ENCODE measurements at regions not wholly inside any gene's neighbourhood (a gene's known extent, or its start where the extent isn't known, plus 50 kb on each side); places are given as distances from the start of the nearest gene placed in this dataset.

- Histone ChIP-seq H3K56ac (ENCODE audit: extremely low read depth, insufficient read depth, low read length) (no peak overlapping the region), H4K20me1 (ENCODE audit: insufficient read depth, low read length) (no peaks in the 10 kb centered on the region), H3K4me1 (ENCODE audit: control insufficient read depth, insufficient read depth, low read length) (peaks cover 3% of the 10 kb centered on the region; the same call in 1 of the 2 replicates), H3K36me3 (ENCODE audit: control insufficient read depth, insufficient read depth, low read length) (peaks cover 7% of the 10 kb centered on the region), H2BK5ac (ENCODE audit: low read depth, low read length, poor library complexity, severe bottlenecking) (no peak overlapping the region), H2AK5ac (ENCODE audit: low read depth, low read length) (no peak overlapping the region), H3K27me3 (ENCODE audit: control insufficient read depth, insufficient read depth, low read length) (no peaks in the 10 kb centered on the region), H3K4me3 (ENCODE audit: insufficient read depth, low read depth, low read length) (no peak overlapping the region), H3K27ac (ENCODE audit: insufficient read depth, low read length) (no peak overlapping the region), H2BK20ac (ENCODE audit: low read depth, low read length) (no peak overlapping the region), H3K23ac (ENCODE audit: low read depth, low read length) (no peak overlapping the region), H3K9me1 (ENCODE audit: insufficient read depth, low read length) (no peaks in the 10 kb centered on the region), H2AFZ (replicated peaks; ENCODE audit: low read length, poor library complexity) (no peak overlapping the region), H4K5ac (ENCODE audit: low read depth, low read length) (no peak overlapping the region), H3K18ac (ENCODE audit: low read depth, low read length) (no peak overlapping the region), H2BK15ac (ENCODE audit: low read depth, low read length) (no peak overlapping the region), H4K91ac (ENCODE audit: insufficient read depth, low read depth, low read length) (no peak overlapping the region), H3K9me3 (ENCODE audit: control insufficient read depth, insufficient read depth, low read length) (peaks cover 2% of the 10 kb centered on the region; the same call in 1 of the 2 replicates), H2AK9ac (replicated peaks; ENCODE audit: low read depth, low read length, poor library complexity) (no peak overlapping the region), H3K4ac (ENCODE audit: low read depth, low read length) (no peak overlapping the region), H3K4me2 (ENCODE audit: low read depth, low read length) (no peak overlapping the region), H4K8ac (ENCODE audit: low read depth in 2 of 2, low read length in 2 of 2) (0 out of 4 replicates have a peak overlapping the region, but pooled peaks of 1 of the 2 experiments have one; percentile 24), H3K14ac (replicated peaks; ENCODE audit: low read depth, low read length) (0 out of 2 replicates have a peak overlapping the region, but pooled peaks have one; percentile 62), H3K9ac (ENCODE audit: low read depth, low read length) (no peak overlapping the region), H3K79me1 (ENCODE audit: low read depth in 1 of 2, low read length in 2 of 2) (no peaks in the 10 kb centered on the region), H2BK120ac (ENCODE audit: low read depth, low read length) (no peak overlapping the region)
- in situ Hi-C loops (cut with MboI; ENCODE audit: low sequenced_read_pairs) (no loop called here), dilution Hi-C loops (cut with HindIII; ENCODE audit: low sequenced_read_pairs, unreplicated experiment) (no loop called here), intact Hi-C loops (cut with micrococcal nuclease) (no loop called here)
- ATAC-seq (ENCODE audit: low read depth) = peak; percentile 65
- BruUV-seq (replicated peaks) = no TSS peak
- POLR2A ChIA-PET (ENCODE audit: unreplicated experiment) = no interaction called here
- 17% methylated on average over 2 of the region's 4 CpGs; no CpG with 5 or more reads in 1 of the 2 experiments for WGBS, 2 experiments (ENCODE audit: extremely low coverage in 2 of 2, insufficient read length in 1 of 2)
- TF ChIP-seq CTCF (conservative IDR thresholded peaks at IDR 0.05; ENCODE audit: low read depth, low read length) (no peak), USF2 (IDR thresholded peaks at IDR 0.05; ENCODE audit: low read depth, low read length) (no peak), CHD1 (IDR thresholded peaks at IDR 0.05; ENCODE audit: low read depth, low read length) (no peak), POLR2A (IDR thresholded peaks at IDR 0.05; ENCODE audit: low read depth, low read length) (no peak), RCOR1 (IDR thresholded peaks at IDR 0.05; ENCODE audit: insufficient replicate concordance, low read length) (no peak), NFE2L2 (IDR thresholded peaks at IDR 0.05; ENCODE audit: low read depth, low read length) (no peak), FOS (IDR thresholded peaks at IDR 0.05; ENCODE audit: low read depth, low read length) (no peak), MAZ (IDR thresholded peaks at IDR 0.05; ENCODE audit: borderline replicate concordance, low read depth, low read length) (no peak), MAFK (IDR thresholded peaks at IDR 0.05; ENCODE audit: low read depth, low read length) (no peak)
- peak; percentile 52 for DNase-seq
- CTCF ChIA-PET = interaction anchor here (1.2 kb wide), 1 partner anchor 9 kb away, joined by 3 read pairs; no protein-coding TSS in a partner anchor
These were observed 137.7 kb upstream of the BLID start for GRCh38 chr11:122253589-122254231.
